Hepatocyte (in vitro differentiated cells): ENCODE measurements at regions not wholly inside any gene's neighbourhood (a gene's known extent, or its start where the extent isn't known, plus 50 kb on each side); places are given as distances from the start of the nearest gene placed in this dataset.

Experiments used
- DNase-seq: peaks from one replicate; pipeline ENCODE4 v3.0.0-alpha.2; 2016; ENCODE audit warnings: low spot score
- H2AFZ ChIP-seq: fragments of 200-600 bp; sonication (generic); 2 replicates; pipeline ENCODE4 v1.6.0; 2016; ENCODE audit warnings: antibody characterized with exemption, mild to moderate bottlenecking
- H3K27ac ChIP-seq: fragments of 200-600 bp; sonication (generic); 2 replicates; pipeline ENCODE4 v1.5.1; 2016; ENCODE audit warnings: mild to moderate bottlenecking
- H3K27me3 ChIP-seq: fragments of 200-600 bp; sonication (generic); 2 replicates; pipeline ENCODE4 v1.6.1; 2016
- H3K36me3 ChIP-seq: fragments of 200-600 bp; sonication (generic); replicated peaks from 2 replicates; pipeline ENCODE4 v1.5.1; 2016; ENCODE audit warnings: low read depth; ENCODE audit not compliant: insufficient read depth
- H3K4me1 ChIP-seq: fragments of 200-600 bp; sonication (generic); 2 replicates; pipeline ENCODE4 v1.5.1; 2016; ENCODE audit warnings: mild to moderate bottlenecking, moderate library complexity; ENCODE audit not compliant: insufficient read depth
- H3K4me2 ChIP-seq: fragments of 200-600 bp; sonication (generic); 2 replicates; pipeline ENCODE4 v1.6.0; 2016
- H3K4me3 ChIP-seq: fragments of 200-600 bp; sonication (generic); 2 replicates; pipeline ENCODE4 v1.5.1; 2016; ENCODE audit warnings: mild to moderate bottlenecking
- H3K79me2 ChIP-seq: fragments of 200-600 bp; sonication (generic); 2 replicates; pipeline ENCODE4 v1.6.0; 2017; ENCODE audit warnings: mild to moderate bottlenecking
- H3K9me2 ChIP-seq: fragments of 200-600 bp; sonication (generic); replicated peaks from 2 replicates; pipeline ENCODE4 v1.6.0; 2017; ENCODE audit warnings: mild to moderate bottlenecking; ENCODE audit not compliant: insufficient read depth
- H3K9me3 ChIP-seq: fragments of 200-600 bp; sonication (generic); 2 replicates; pipeline ENCODE4 v1.5.1; 2016; ENCODE audit warnings: low read depth, mild to moderate bottlenecking
- H4K20me1 ChIP-seq: fragments of 200-600 bp; sonication (generic); 2 replicates; pipeline ENCODE4 v1.6.0; 2016; ENCODE audit warnings: mild to moderate bottlenecking; ENCODE audit not compliant: insufficient read depth, poor library complexity, severe bottlenecking
- EZH2 ChIP-seq: fragments of 200-600 bp; sonication (generic); IDR thresholded peaks from 2 replicates; pipeline ENCODE4 v1.6.1; 2016; ENCODE audit warnings: antibody characterized with exemption, mild to moderate bottlenecking, borderline replicate concordance
- EZH2phosphoT487 ChIP-seq: fragments of 200-600 bp; sonication (generic); IDR thresholded peaks from one replicate; pipeline ENCODE4 v1.6.1; 2018; ENCODE audit warnings: antibody characterized with exemption, mild to moderate bottlenecking, low read depth, moderate library complexity; ENCODE audit not compliant: unreplicated experiment, severe bottlenecking
- WGBS: methylation state at CpG from one replicate; pipeline ENCODE4 v1.1.6; 2016; ENCODE audit warnings: low lambda C conversion rate; ENCODE audit errors: missing lambda C conversion rate; 5-methylcytosine and 5-hydroxymethylcytosine counted together
- TF ChIP-seq, protein P1 (sequence below): fragments of 200-600 bp; sonication (generic); IDR thresholded peaks from 2 replicates; pipeline ENCODE4 v1.5.1; 2016; ENCODE audit warnings: antibody characterized with exemption, mild to moderate bottlenecking; ENCODE audit not compliant: poor library complexity

DNA sequence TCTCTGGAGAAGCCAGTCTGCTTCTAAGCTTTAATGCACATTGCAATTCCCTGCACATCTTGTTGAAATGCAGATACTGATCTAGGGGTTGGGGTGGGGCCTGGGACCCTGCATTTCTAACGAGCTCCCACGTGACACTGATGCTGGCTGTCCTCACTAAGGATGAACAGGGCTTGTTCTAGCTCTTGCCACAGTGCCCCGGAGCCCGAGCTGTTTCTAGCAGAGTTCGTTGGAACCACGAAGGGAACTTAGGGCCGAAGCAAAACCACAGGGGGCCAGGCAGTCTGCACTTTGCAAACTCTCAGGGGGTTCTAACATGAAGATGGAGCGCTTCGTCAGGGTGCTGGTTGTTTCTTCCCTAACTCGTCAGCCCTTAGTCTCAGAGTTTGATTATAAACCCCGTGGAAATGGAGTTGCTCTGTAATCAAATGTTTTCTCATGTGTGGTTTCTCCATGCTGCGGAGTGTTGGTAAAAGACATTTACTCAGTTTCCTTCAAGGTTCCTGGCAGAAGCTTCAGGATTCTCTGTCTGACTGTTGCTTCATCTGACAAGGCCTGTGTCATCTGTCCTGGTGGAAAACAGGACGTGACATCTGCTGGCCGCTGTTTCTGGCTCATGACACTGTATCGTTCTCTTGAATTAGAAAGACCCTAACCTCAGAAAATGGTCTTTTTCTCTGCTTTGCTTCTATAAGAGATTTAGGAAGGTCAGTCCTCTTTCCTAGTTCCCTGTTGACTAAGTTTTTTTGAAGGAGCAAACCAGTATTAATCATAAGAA is 221.5 kb downstream of the TEX29 start:
- H3K4me3 ChIP-seq = no peak overlapping the region
- DNase-seq = no peak
- no peaks in the 10 kb centered on the region for H3K9me2 ChIP-seq
- H3K27ac ChIP-seq = no peak overlapping the region
- peaks cover 36% of the 10 kb centered on the region for H3K27me3 ChIP-seq
- TF ChIP-seq, protein P1, sequence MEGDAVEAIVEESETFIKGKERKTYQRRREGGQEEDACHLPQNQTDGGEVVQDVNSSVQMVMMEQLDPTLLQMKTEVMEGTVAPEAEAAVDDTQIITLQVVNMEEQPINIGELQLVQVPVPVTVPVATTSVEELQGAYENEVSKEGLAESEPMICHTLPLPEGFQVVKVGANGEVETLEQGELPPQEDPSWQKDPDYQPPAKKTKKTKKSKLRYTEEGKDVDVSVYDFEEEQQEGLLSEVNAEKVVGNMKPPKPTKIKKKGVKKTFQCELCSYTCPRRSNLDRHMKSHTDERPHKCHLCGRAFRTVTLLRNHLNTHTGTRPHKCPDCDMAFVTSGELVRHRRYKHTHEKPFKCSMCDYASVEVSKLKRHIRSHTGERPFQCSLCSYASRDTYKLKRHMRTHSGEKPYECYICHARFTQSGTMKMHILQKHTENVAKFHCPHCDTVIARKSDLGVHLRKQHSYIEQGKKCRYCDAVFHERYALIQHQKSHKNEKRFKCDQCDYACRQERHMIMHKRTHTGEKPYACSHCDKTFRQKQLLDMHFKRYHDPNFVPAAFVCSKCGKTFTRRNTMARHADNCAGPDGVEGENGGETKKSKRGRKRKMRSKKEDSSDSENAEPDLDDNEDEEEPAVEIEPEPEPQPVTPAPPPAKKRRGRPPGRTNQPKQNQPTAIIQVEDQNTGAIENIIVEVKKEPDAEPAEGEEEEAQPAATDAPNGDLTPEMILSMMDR = no peak
- no peak for TF ChIP-seq EZH2phosphoT487
- no peak for TF ChIP-seq EZH2
- WGBS = 82% methylated on average over 15 of the region's 15 CpGs
- H4K20me1 ChIP-seq = no peaks in the 10 kb centered on the region
- no peaks in the 10 kb centered on the region for H3K9me3 ChIP-seq
- H3K4me2 ChIP-seq = no peak overlapping the region
- H3K79me2 ChIP-seq = no peaks in the 10 kb centered on the region
- H2AFZ ChIP-seq = no peak overlapping the region
- H3K36me3 ChIP-seq = no peaks in the 10 kb centered on the region
- no peaks in the 10 kb centered on the region for H3K4me1 ChIP-seq

DNA sequence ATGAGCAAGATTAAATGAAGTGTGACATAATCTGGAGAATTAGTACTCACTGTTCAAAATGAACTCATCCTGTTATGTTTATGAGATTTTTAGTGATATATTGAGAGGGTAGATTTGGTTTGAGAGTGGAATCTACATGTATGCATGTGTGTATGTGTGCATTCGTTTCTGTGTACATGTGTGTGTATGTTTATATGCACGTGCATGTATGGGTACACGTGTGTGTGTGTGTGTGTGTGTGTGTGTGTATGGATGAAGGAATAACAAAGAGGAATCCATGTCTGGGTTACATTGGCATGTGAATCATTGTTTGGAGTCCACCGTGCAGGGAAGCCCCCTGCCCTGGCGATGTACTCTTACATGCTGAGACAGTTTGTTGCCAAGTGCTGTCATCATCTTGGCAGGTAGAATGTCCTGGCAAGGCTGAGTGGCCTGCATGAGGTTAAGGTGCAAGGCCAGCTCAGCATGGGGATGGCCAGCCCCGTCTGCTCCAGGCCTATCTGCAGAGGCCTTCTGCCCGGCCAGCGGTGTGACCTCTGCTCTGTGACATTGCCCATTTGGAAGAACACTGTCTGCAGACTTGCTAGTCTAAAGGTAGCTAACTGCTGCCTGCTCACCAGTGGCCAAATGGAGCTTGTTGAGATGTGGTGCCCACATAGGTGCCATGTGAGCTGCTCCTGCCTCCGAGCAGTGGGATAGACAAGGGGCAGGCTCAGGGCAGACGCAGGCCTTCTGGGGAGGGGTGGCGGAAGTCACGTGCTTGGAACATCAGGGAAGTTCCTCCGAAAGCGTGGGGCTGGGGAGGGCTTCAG is 222.3 kb downstream of the TEX29 start:
- 82% methylated on average over 14 of the region's 14 CpGs for WGBS
- Histone ChIP-seq H3K79me2 (no peaks in the 10 kb centered on the region), H3K27me3 (peaks cover 28% of the 10 kb centered on the region), H3K9me2 (no peaks in the 10 kb centered on the region), H3K4me1 (no peaks in the 10 kb centered on the region), H3K4me2 (no peak overlapping the region), H3K27ac (no peak overlapping the region), H3K36me3 (no peaks in the 10 kb centered on the region), H3K4me3 (no peak overlapping the region), H3K9me3 (no peaks in the 10 kb centered on the region), H2AFZ (no peak overlapping the region), H4K20me1 (no peaks in the 10 kb centered on the region)
- TF ChIP-seq EZH2phosphoT487 (no peak), EZH2 (no peak)
- TF ChIP-seq, protein P1 = no peak
- no peak for DNase-seq

DNA sequence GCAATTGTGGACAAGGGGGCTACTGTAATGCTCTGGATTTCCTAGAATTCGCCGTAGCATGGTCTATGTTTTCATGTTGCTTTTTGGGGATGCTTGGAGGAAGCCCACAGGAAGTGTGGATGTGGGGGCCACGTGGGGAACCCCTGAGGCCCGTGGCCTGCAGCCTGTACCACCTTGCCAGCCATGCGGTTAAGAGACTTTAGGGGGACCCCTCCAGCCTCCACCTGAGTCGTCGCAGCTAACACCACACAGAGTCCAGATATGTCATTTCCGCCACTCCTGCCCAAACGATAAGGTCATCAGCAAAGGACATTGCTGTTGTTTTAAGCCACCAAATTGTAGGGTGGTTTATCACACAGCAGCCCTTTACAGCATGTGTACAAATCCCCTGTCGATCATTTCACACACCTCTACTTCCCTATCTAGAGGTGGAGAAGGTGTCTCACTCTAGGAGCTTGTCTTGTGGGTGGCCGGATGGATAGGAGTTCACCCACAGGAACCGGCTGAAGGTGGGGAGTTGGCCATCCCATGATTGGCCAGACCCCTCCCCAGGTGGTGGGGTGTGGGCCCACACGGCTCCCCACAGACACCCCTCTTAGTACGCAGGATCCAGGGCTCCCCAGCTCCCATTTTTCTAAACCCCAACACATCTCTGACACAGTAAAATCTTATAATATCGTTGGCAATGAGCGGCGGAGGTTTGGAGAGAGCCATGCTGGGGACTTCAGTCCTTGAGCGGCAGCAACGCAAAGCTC is 226.7 kb downstream of the TEX29 start:
- WGBS = 87% methylated on average over 19 of the region's 19 CpGs
- Histone ChIP-seq H3K27me3 (peaks cover 12% of the 10 kb centered on the region), H3K9me3 (no peaks in the 10 kb centered on the region), H3K36me3 (no peaks in the 10 kb centered on the region), H3K9me2 (no peaks in the 10 kb centered on the region), H3K4me1 (no peaks in the 10 kb centered on the region), H3K4me2 (no peak overlapping the region), H3K4me3 (no peak overlapping the region), H2AFZ (no peak overlapping the region), H3K79me2 (no peaks in the 10 kb centered on the region), H4K20me1 (no peaks in the 10 kb centered on the region), H3K27ac (no peak overlapping the region)
- DNase-seq = no peak
- TF ChIP-seq, protein P1 = no peak
- TF ChIP-seq EZH2phosphoT487 (no peak), EZH2 (no peak)
